Progenitor cell of endocrine pancreas (in vitro differentiated cells): ENCODE measurements at regions not wholly inside any gene's neighbourhood (a gene's known extent, or its start where the extent isn't known, plus 50 kb on each side); places are given as distances from the start of the nearest gene placed in this dataset.

Experiments used
- DNase-seq: peaks from one replicate; pipeline ENCODE4 v3.0.0; 2021; ENCODE audit warnings: low spot score; ENCODE audit not compliant: unreplicated experiment
- H3K27ac Mint-ChIP-seq: 2 replicates; pipeline ENCODE4 v1.8.0; 2021; ENCODE audit warnings: mild to moderate bottlenecking, moderate library complexity, mixed read lengths
- H3K27me3 Mint-ChIP-seq: 2 replicates; pipeline ENCODE4 v1.8.0; 2021; ENCODE audit warnings: mixed read lengths
- H3K36me3 Mint-ChIP-seq: 2 replicates; pipeline ENCODE4 v1.8.0; 2022; ENCODE audit warnings: mixed read lengths; ENCODE audit not compliant: insufficient read depth
- H3K4me1 Mint-ChIP-seq: 2 replicates; pipeline ENCODE4 v1.8.0; 2021; ENCODE audit warnings: low read depth, mixed read lengths
- H3K4me3 Mint-ChIP-seq: 2 replicates; pipeline ENCODE4 v1.8.0; 2021; ENCODE audit warnings: low read depth, mild to moderate bottlenecking, moderate library complexity, mixed read lengths
- H3K9me3 Mint-ChIP-seq: 2 replicates; pipeline ENCODE4 v1.8.0; 2021; ENCODE audit warnings: low read depth, mixed read lengths
- TF ChIP-seq, protein P1 (sequence below): fragments of 200-600 bp; sonication (generic); IDR thresholded peaks from one replicate; pipeline ENCODE4 v1.5.0; 2021; ENCODE audit warnings: antibody characterized with exemption, mild to moderate bottlenecking; ENCODE audit not compliant: unreplicated experiment

DNA sequence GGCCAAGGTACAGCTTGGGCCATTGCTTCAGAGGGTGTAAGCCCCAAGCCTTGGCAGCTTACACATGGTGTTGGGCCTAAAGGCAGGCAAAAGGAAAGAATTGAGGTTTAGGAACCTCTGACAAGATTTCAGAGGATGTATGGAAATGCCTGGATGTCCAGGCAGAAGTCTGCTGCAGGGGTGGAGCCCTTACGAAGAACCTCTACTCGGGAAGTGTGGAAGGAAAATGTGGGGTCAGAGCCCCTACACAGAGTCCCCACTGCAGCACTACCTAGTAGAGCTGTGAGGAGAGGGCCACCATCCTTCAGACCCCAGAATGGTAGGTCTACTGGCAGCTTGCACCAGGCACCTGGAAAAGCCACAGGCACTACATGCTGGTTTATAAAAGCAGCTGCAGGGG is 124.2 kb downstream of the RPIA start:
- no peak overlapping the region for H3K4me3 Mint-ChIP-seq
- peaks cover 47% of the 10 kb centered on the region for H3K9me3 Mint-ChIP-seq
- H3K27ac Mint-ChIP-seq = no peak overlapping the region
- H3K4me1 Mint-ChIP-seq = no peaks in the 10 kb centered on the region
- H3K36me3 Mint-ChIP-seq = no peaks in the 10 kb centered on the region
- DNase-seq = no peak
- TF ChIP-seq, protein P1, sequence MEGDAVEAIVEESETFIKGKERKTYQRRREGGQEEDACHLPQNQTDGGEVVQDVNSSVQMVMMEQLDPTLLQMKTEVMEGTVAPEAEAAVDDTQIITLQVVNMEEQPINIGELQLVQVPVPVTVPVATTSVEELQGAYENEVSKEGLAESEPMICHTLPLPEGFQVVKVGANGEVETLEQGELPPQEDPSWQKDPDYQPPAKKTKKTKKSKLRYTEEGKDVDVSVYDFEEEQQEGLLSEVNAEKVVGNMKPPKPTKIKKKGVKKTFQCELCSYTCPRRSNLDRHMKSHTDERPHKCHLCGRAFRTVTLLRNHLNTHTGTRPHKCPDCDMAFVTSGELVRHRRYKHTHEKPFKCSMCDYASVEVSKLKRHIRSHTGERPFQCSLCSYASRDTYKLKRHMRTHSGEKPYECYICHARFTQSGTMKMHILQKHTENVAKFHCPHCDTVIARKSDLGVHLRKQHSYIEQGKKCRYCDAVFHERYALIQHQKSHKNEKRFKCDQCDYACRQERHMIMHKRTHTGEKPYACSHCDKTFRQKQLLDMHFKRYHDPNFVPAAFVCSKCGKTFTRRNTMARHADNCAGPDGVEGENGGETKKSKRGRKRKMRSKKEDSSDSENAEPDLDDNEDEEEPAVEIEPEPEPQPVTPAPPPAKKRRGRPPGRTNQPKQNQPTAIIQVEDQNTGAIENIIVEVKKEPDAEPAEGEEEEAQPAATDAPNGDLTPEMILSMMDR = no peak
- no peaks in the 10 kb centered on the region for H3K27me3 Mint-ChIP-seq

DNA sequence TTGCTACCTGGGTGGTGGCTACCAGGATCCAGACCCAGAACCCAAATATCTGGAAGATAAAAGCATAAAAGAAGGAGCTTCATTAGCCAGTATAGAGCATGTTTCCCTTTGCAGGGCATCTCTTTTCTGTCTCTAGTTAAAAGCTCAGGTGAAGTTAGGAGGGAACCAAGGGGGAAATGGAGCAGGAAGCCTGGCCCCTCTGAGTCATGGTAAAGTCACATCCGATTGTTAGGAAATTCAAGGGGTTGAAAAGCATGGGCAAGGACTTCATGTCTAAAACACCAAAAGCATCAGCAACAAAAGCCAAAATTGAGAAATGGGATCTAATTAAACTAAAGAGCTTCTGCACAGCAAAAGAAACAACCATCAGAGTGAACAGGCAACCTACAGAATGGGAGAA is 126.9 kb downstream of the RPIA start:
- Mint-ChIP-seq H3K4me1 (no peaks in the 10 kb centered on the region), H3K36me3 (no peaks in the 10 kb centered on the region), H3K4me3 (no peak overlapping the region), H3K27me3 (no peaks in the 10 kb centered on the region), H3K27ac (no peak overlapping the region), H3K9me3 (peaks cover 43% of the 10 kb centered on the region)
- TF ChIP-seq, protein P1 = no peak
- no peak for DNase-seq

DNA sequence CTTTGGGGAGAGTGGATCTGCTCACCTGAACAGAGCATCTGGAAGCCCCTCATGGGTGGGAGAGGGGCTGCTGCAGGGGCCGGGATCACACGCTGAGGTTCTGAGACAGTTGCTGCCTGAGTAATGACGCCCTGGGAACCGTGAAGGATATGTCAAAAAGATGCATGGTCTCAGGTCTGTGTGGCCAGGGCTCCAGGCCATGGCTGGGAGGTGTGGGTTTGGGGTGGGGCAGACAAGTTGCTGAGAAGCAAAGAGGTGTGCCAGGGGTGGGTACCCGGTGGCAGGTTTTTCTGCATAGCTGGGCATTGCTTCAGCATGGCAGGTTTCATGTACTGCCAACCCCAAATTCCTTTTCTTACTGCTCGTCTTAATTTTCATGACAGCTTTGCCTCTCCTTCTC is 133.5 kb downstream of the RPIA start:
- Mint-ChIP-seq H3K27me3 (peaks cover 2% of the 10 kb centered on the region), H3K9me3 (peaks cover 16% of the 10 kb centered on the region), H3K27ac (no peak overlapping the region), H3K4me3 (no peak overlapping the region), H3K4me1 (peaks cover 2% of the 10 kb centered on the region), H3K36me3 (no peaks in the 10 kb centered on the region)
- TF ChIP-seq, protein P1 = no peak
- DNase-seq = no peak

DNA sequence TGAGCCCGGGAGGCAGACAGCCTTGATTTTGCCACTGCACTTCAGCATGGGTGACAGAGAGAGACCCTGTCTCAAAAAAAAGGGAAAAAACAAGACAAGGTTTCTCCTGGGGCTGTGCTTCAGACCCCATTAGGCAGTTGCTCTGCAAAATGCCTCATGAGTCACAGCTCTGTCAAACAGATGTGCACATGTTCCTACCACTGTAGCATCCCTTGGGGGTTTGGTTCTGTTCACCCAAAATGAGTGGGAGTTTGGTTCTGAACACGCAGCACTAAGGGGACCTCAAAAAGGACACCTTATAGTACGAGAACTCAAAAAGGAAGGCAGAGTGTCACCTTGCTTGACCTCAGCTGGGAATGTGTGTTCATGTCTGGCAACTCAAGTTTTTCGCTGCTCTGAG is 134.9 kb downstream of the RPIA start:
- H3K27ac Mint-ChIP-seq = no peak overlapping the region
- TF ChIP-seq, protein P1 = no peak
- H3K36me3 Mint-ChIP-seq = no peaks in the 10 kb centered on the region
- peaks cover 2% of the 10 kb centered on the region for H3K27me3 Mint-ChIP-seq
- peaks cover 13% of the 10 kb centered on the region for H3K9me3 Mint-ChIP-seq
- H3K4me1 Mint-ChIP-seq = peaks cover 2% of the 10 kb centered on the region
- H3K4me3 Mint-ChIP-seq = no peak overlapping the region
- no peak for DNase-seq

DNA sequence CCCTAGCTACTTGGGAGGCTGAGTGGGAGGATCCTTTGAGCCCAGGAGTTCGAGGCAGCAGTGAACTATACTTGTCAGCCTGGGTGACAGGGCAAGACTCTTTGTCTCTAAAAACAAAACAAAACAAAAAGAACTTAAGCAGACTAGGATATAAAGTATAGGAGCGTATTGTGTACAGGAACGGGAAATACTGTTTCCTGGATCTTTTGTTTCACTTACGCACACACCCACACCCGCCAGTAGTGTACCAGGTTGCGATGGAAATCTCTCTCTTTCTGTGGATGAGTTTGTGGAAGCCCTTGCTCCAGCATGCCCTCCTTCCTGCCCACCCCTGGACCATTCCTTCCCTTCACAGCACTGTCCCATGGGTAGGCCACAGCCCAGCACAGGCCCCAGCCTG is 136.3 kb downstream of the RPIA start:
- Mint-ChIP-seq H3K4me3 (no peak overlapping the region), H3K9me3 (peaks cover 13% of the 10 kb centered on the region), H3K27me3 (peaks cover 2% of the 10 kb centered on the region), H3K27ac (no peak overlapping the region), H3K4me1 (peaks cover 2% of the 10 kb centered on the region), H3K36me3 (no peaks in the 10 kb centered on the region)
- TF ChIP-seq, protein P1 = no peak
- DNase-seq = no peak
